ENCODE measurements at regions not wholly inside any gene's neighbourhood (a gene's known extent, or its start where the extent isn't known, plus 50 kb on each side); places are given as distances from the start of the nearest gene placed in this dataset.

GRCh38 chr14:87309557-87309956 is 683.4 kb downstream of the GALC start:
- Histone ChIP-seq H3K27ac (ENCODE audit: low read length) (no peak overlapping the region), H3K36me3 (ENCODE audit: control insufficient read depth, insufficient read depth, low read length) (no peaks in the 10 kb centered on the region), H3K4me1 (ENCODE audit: control insufficient read depth, insufficient read depth, low read length) (no peaks in the 10 kb centered on the region), H3K4me3 (ENCODE audit: low read length) (no peak overlapping the region), H3K27me3 (ENCODE audit: control insufficient read depth, insufficient read depth, low read length) (no peaks in the 10 kb centered on the region), H3K9me3 (ENCODE audit: control insufficient read depth, low read depth, low read length) (no peaks in the 10 kb centered on the region)
- no CpG with 5 or more reads among the region's 2 CpGs for WGBS (ENCODE audit: insufficient coverage, low lambda C conversion rate)
- DNase-seq = no peak

- no peaks in the 10 kb centered on the region for H3K36me3 ChIP-seq (ENCODE audit: control insufficient read depth, insufficient read depth, low read length)
- no peaks in the 10 kb centered on the region for H3K27me3 ChIP-seq (ENCODE audit: control insufficient read depth, insufficient read depth, low read length)
- no CpG with 5 or more reads among the region's 1 CpG for WGBS (ENCODE audit: insufficient coverage, low lambda C conversion rate)
Observed at GRCh38 chr14:87306409-87307168, 686.4 kb downstream of the GALC start.

GRCh38 chr14:87305345-87305744 is 687.6 kb downstream of the GALC start:
- Histone ChIP-seq H3K9me3 (ENCODE audit: control insufficient read depth, low read depth, low read length) (no peaks in the 10 kb centered on the region), H3K27ac (ENCODE audit: low read length) (no peak overlapping the region), H3K27me3 (ENCODE audit: control insufficient read depth, insufficient read depth, low read length) (no peaks in the 10 kb centered on the region), H3K4me1 (ENCODE audit: control insufficient read depth, insufficient read depth, low read length) (no peaks in the 10 kb centered on the region), H3K36me3 (ENCODE audit: control insufficient read depth, insufficient read depth, low read length) (no peaks in the 10 kb centered on the region), H3K4me3 (ENCODE audit: low read length) (no peak overlapping the region)
- WGBS (ENCODE audit: insufficient coverage, low lambda C conversion rate) = 92% methylated on average over 2 of the region's 3 CpGs
- no peak for DNase-seq

More at GRCh38 chr14:87306409-87307168, 686.4 kb downstream of the GALC start:
- DNase-seq = no peak
- Histone ChIP-seq H3K9me3 (ENCODE audit: control insufficient read depth, low read depth, low read length) (no peaks in the 10 kb centered on the region), H3K27ac (ENCODE audit: low read length) (no peak overlapping the region), H3K4me3 (ENCODE audit: low read length) (no peak overlapping the region), H3K4me1 (ENCODE audit: control insufficient read depth, insufficient read depth, low read length) (no peaks in the 10 kb centered on the region)

- Histone ChIP-seq H3K27me3 (ENCODE audit: control insufficient read depth, insufficient read depth, low read length) (no peaks in the 10 kb centered on the region), H3K27ac (ENCODE audit: low read length) (no peak overlapping the region), H3K9me3 (ENCODE audit: control insufficient read depth, low read depth, low read length) (no peaks in the 10 kb centered on the region), H3K36me3 (ENCODE audit: control insufficient read depth, insufficient read depth, low read length) (no peaks in the 10 kb centered on the region), H3K4me3 (ENCODE audit: low read length) (no peak overlapping the region), H3K4me1 (ENCODE audit: control insufficient read depth, insufficient read depth, low read length) (no peaks in the 10 kb centered on the region)
- no peak for DNase-seq
Observed at GRCh38 chr14:87304404-87304803, 688.6 kb downstream of the GALC start.

- Histone ChIP-seq H3K9me3 (ENCODE audit: control insufficient read depth, low read depth, low read length) (no peaks in the 10 kb centered on the region), H3K27ac (ENCODE audit: low read length) (no peak overlapping the region), H3K4me1 (ENCODE audit: control insufficient read depth, insufficient read depth, low read length) (no peaks in the 10 kb centered on the region), H3K4me3 (ENCODE audit: low read length) (no peak overlapping the region), H3K36me3 (ENCODE audit: control insufficient read depth, insufficient read depth, low read length) (no peaks in the 10 kb centered on the region), H3K27me3 (ENCODE audit: control insufficient read depth, insufficient read depth, low read length) (no peaks in the 10 kb centered on the region)
- WGBS (ENCODE audit: insufficient coverage, low lambda C conversion rate) = 100% methylated on average over 1 of the region's 1 CpG
- no peak for DNase-seq
Observed at GRCh38 chr14:87286826-87287225, 706.2 kb downstream of the GALC start.

- Histone ChIP-seq H3K27me3 (ENCODE audit: control insufficient read depth, insufficient read depth, low read length) (no peaks in the 10 kb centered on the region), H3K36me3 (ENCODE audit: control insufficient read depth, insufficient read depth, low read length) (no peaks in the 10 kb centered on the region), H3K4me1 (ENCODE audit: control insufficient read depth, insufficient read depth, low read length) (no peaks in the 10 kb centered on the region), H3K27ac (ENCODE audit: low read length) (no peak overlapping the region), H3K9me3 (ENCODE audit: control insufficient read depth, low read depth, low read length) (no peaks in the 10 kb centered on the region), H3K4me3 (ENCODE audit: low read length) (no peak overlapping the region)
- no CpG with 5 or more reads among the region's 1 CpG for WGBS (ENCODE audit: insufficient coverage, low lambda C conversion rate)
- DNase-seq = no peak
Observed at GRCh38 chr14:87286191-87286590, 706.8 kb downstream of the GALC start.

- DNase-seq = no peak
- Histone ChIP-seq H3K4me3 (ENCODE audit: low read length) (no peak overlapping the region), H3K27ac (ENCODE audit: low read length) (no peak overlapping the region), H3K4me1 (ENCODE audit: control insufficient read depth, insufficient read depth, low read length) (no peaks in the 10 kb centered on the region), H3K9me3 (ENCODE audit: control insufficient read depth, low read depth, low read length) (no peaks in the 10 kb centered on the region), H3K36me3 (ENCODE audit: control insufficient read depth, insufficient read depth, low read length) (no peaks in the 10 kb centered on the region), H3K27me3 (ENCODE audit: control insufficient read depth, insufficient read depth, low read length) (no peaks in the 10 kb centered on the region)
- WGBS (ENCODE audit: insufficient coverage, low lambda C conversion rate) = no CpG with 5 or more reads among the region's 2 CpGs
Observed at GRCh38 chr14:87285506-87285905, 707.5 kb downstream of the GALC start.

GRCh38 chr14:87283547-87283946 is 709.4 kb downstream of the GALC start:
- H3K27ac ChIP-seq (ENCODE audit: low read length) = no peak overlapping the region
- no peak overlapping the region for H3K4me3 ChIP-seq (ENCODE audit: low read length)
- no peaks in the 10 kb centered on the region for H3K4me1 ChIP-seq (ENCODE audit: control insufficient read depth, insufficient read depth, low read length)
- H3K27me3 ChIP-seq (ENCODE audit: control insufficient read depth, insufficient read depth, low read length) = no peaks in the 10 kb centered on the region
- DNase-seq = no peak
- H3K36me3 ChIP-seq (ENCODE audit: control insufficient read depth, insufficient read depth, low read length) = no peaks in the 10 kb centered on the region
- H3K9me3 ChIP-seq (ENCODE audit: control insufficient read depth, low read depth, low read length) = no peaks in the 10 kb centered on the region
- WGBS (ENCODE audit: insufficient coverage, low lambda C conversion rate) = 60% methylated on average over 1 of the region's 5 CpGs

GRCh38 chr14:87282266-87282665 is 710.7 kb downstream of the GALC start:
- no peaks in the 10 kb centered on the region for H3K27me3 ChIP-seq (ENCODE audit: control insufficient read depth, insufficient read depth, low read length)
- WGBS (ENCODE audit: insufficient coverage, low lambda C conversion rate) = no CpG with 5 or more reads among the region's 5 CpGs
- no peak overlapping the region for H3K27ac ChIP-seq (ENCODE audit: low read length)
- no peak overlapping the region for H3K4me3 ChIP-seq (ENCODE audit: low read length)
- no peak for DNase-seq
- no peaks in the 10 kb centered on the region for H3K36me3 ChIP-seq (ENCODE audit: control insufficient read depth, insufficient read depth, low read length)
- H3K9me3 ChIP-seq (ENCODE audit: control insufficient read depth, low read depth, low read length) = no peaks in the 10 kb centered on the region
- H3K4me1 ChIP-seq (ENCODE audit: control insufficient read depth, insufficient read depth, low read length) = no peaks in the 10 kb centered on the region

- Histone ChIP-seq H3K4me3 (ENCODE audit: low read length) (no peak overlapping the region), H3K36me3 (ENCODE audit: control insufficient read depth, insufficient read depth, low read length) (no peaks in the 10 kb centered on the region), H3K9me3 (ENCODE audit: control insufficient read depth, low read depth, low read length) (no peaks in the 10 kb centered on the region), H3K27me3 (ENCODE audit: control insufficient read depth, insufficient read depth, low read length) (no peaks in the 10 kb centered on the region), H3K27ac (ENCODE audit: low read length) (no peak overlapping the region), H3K4me1 (ENCODE audit: control insufficient read depth, insufficient read depth, low read length) (no peaks in the 10 kb centered on the region)
- no peak for DNase-seq
- WGBS (ENCODE audit: insufficient coverage, low lambda C conversion rate) = no CpG with 5 or more reads among the region's 2 CpGs
Observed at GRCh38 chr14:87278415-87278814, 714.6 kb downstream of the GALC start.

- 40% methylated on average over 1 of the region's 2 CpGs for WGBS (ENCODE audit: insufficient coverage, low lambda C conversion rate)
- no peaks in the 10 kb centered on the region for H3K4me1 ChIP-seq (ENCODE audit: control insufficient read depth, insufficient read depth, low read length)
- DNase-seq = no peak
- H3K27me3 ChIP-seq (ENCODE audit: control insufficient read depth, insufficient read depth, low read length) = no peaks in the 10 kb centered on the region
- no peaks in the 10 kb centered on the region for H3K9me3 ChIP-seq (ENCODE audit: control insufficient read depth, low read depth, low read length)
- no peaks in the 10 kb centered on the region for H3K36me3 ChIP-seq (ENCODE audit: control insufficient read depth, insufficient read depth, low read length)
- no peak overlapping the region for H3K27ac ChIP-seq (ENCODE audit: low read length)
- H3K4me3 ChIP-seq (ENCODE audit: low read length) = no peak overlapping the region
Observed at GRCh38 chr14:87271331-87271730, 721.7 kb downstream of the GALC start.

All from large intestine (tissue), 3 donors.